ENCODE measurements at regions not wholly inside any gene's neighbourhood (a gene's known extent, or its start where the extent isn't known, plus 50 kb on each side); places are given as distances from the start of the nearest gene placed in this dataset.

DNA sequence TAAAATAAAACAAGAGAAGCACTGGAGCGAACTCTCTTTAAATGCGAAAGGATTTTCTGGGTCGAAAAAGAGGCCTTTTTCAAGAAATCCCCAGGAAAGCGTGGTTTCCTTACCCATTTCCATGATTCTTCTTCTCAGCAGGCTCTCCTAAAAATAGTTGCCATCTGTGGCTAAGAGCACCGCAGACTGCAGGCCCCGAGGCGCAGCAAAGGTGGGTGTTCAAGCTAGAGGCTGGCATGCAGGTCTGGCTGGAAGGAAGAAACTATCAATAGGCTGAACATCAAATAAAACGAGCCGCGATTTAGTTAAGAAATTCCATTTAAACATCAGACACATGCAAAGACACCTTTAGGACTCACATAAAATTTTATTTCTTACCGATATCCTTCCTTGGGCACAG is 135.1 kb downstream of the ADAMTS1 start:
- TF ChIP-seq EZH2 (IDR thresholded peaks at IDR 0.05; ENCODE audit: low read length, unreplicated experiment) (no peak), EZH2phosphoT487 (IDR thresholded peaks at IDR 0.05; ENCODE audit: borderline replicate concordance, low read length) (no peak)
- TF ChIP-seq, protein P1, sequence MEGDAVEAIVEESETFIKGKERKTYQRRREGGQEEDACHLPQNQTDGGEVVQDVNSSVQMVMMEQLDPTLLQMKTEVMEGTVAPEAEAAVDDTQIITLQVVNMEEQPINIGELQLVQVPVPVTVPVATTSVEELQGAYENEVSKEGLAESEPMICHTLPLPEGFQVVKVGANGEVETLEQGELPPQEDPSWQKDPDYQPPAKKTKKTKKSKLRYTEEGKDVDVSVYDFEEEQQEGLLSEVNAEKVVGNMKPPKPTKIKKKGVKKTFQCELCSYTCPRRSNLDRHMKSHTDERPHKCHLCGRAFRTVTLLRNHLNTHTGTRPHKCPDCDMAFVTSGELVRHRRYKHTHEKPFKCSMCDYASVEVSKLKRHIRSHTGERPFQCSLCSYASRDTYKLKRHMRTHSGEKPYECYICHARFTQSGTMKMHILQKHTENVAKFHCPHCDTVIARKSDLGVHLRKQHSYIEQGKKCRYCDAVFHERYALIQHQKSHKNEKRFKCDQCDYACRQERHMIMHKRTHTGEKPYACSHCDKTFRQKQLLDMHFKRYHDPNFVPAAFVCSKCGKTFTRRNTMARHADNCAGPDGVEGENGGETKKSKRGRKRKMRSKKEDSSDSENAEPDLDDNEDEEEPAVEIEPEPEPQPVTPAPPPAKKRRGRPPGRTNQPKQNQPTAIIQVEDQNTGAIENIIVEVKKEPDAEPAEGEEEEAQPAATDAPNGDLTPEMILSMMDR (conservative IDR thresholded peaks at IDR 0.05; ENCODE audit: low read depth, low read length) = no peak
- Histone ChIP-seq H3K9ac (ENCODE audit: low read length) (no peak overlapping the region), H3K4me2 (ENCODE audit: low read length) (no peak overlapping the region), H3K9me2 (replicated peaks; ENCODE audit: low read length) (no peaks in the 10 kb centered on the region), H3K4me3 (ENCODE audit: low read length) (no peak overlapping the region), H3K36me3 (ENCODE audit: low read depth, low read length) (no peaks in the 10 kb centered on the region), H3K79me2 (ENCODE audit: low read length) (no peaks in the 10 kb centered on the region), H3K4me1 (ENCODE audit: insufficient read depth, low read length) (peaks cover 12% of the 10 kb centered on the region), H3K27ac (ENCODE audit: low read length) (no peak overlapping the region), H3K9me3 (ENCODE audit: low read length) (no peaks in the 10 kb centered on the region), H4K20me1 (ENCODE audit: low read length) (no peaks in the 10 kb centered on the region), H3F3A (ENCODE audit: low read length, unreplicated experiment) (no peaks in the 10 kb centered on the region), H2AFZ (ENCODE audit: low read length) (no peak overlapping the region), H3K27me3 (ENCODE audit: low read length) (no peaks in the 10 kb centered on the region)
- ATAC-seq (no peak), DNase-seq (no peak)
- POLR2A ChIA-PET (ENCODE audit: unreplicated experiment) = no interaction called here
- intact Hi-C loops (cut with micrococcal nuclease) = loop anchor here (10.0 kb wide), 1 partner anchor 235 kb away; no protein-coding TSS in a partner anchor
- CTCF ChIA-PET = no interaction called here
- no TSS peak for BruUV-seq (replicated peaks)

DNA sequence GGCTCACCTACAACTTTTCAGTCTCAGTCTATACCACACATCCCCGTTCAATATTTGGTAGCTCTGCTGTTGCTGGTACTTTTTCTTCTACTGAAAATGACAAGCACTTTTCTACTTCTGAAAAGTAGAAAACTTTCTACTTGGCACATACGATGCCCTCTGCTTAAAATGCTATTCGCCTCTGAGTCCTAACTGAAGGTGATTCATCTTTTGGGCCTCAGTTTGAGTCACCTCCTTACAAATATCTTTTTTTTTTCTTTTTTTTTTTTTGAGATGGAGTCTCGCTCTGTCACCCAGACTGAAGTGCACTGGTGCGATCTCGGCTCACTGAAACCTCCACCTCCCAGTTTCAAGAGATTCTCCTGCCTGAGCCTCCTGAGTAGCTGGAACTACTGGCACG is 136.0 kb upstream of the CYYR1 start:
- TF ChIP-seq EZH2 (IDR thresholded peaks at IDR 0.05; ENCODE audit: low read length, unreplicated experiment) (no peak), EZH2phosphoT487 (IDR thresholded peaks at IDR 0.05; ENCODE audit: borderline replicate concordance, low read length) (no peak)
- TF ChIP-seq, protein P1 (conservative IDR thresholded peaks at IDR 0.05; ENCODE audit: low read depth, low read length) = no peak
- H3K9me3 ChIP-seq (ENCODE audit: low read length) = no peaks in the 10 kb centered on the region
- H3K4me1 ChIP-seq (ENCODE audit: insufficient read depth, low read length) = peaks cover 12% of the 10 kb centered on the region
- H3K36me3 ChIP-seq (ENCODE audit: low read depth, low read length) = no peaks in the 10 kb centered on the region
- intact Hi-C loops (cut with micrococcal nuclease) = no loop called here
- no peaks in the 10 kb centered on the region for H3F3A ChIP-seq (ENCODE audit: low read length, unreplicated experiment)
- H3K79me2 ChIP-seq (ENCODE audit: low read length) = no peaks in the 10 kb centered on the region
- H3K27ac ChIP-seq (ENCODE audit: low read length) = no peak overlapping the region
- no peaks in the 10 kb centered on the region for H3K27me3 ChIP-seq (ENCODE audit: low read length)
- peak overlapping the region; percentile 25; the same call in 1 of the 2 replicates for H2AFZ ChIP-seq (ENCODE audit: low read length)
- H3K9ac ChIP-seq (ENCODE audit: low read length) = no peak overlapping the region
- no peaks in the 10 kb centered on the region for H4K20me1 ChIP-seq (ENCODE audit: low read length)
- H3K9me2 ChIP-seq (replicated peaks; ENCODE audit: low read length) = no peaks in the 10 kb centered on the region
- ChIA-PET POLR2A (ENCODE audit: unreplicated experiment) (no interaction called here), CTCF (no interaction called here)
- DNase-seq (peak; percentile 64), ATAC-seq (peak; percentile 78)
- no peak overlapping the region for H3K4me3 ChIP-seq (ENCODE audit: low read length)
- H3K4me2 ChIP-seq (ENCODE audit: low read length) = 0 out of 2 replicates have a peak overlapping the region, but pooled peaks have one; percentile 12
- no TSS peak for BruUV-seq (replicated peaks)

GRCh38 chr21:26708223-26708800 is 135.2 kb upstream of the CYYR1 start:
- no peak for DNase-seq
- Histone ChIP-seq H4K20me1 (ENCODE audit: low read length) (no peaks in the 10 kb centered on the region), H3K9me2 (replicated peaks; ENCODE audit: low read length) (no peaks in the 10 kb centered on the region), H3K4me1 (ENCODE audit: insufficient read depth, low read length) (peaks cover 12% of the 10 kb centered on the region), H3K9me3 (ENCODE audit: low read length) (no peaks in the 10 kb centered on the region), H2AFZ (ENCODE audit: low read length) (no peak overlapping the region), H3K4me3 (ENCODE audit: low read length) (no peak overlapping the region), H3K36me3 (ENCODE audit: low read depth, low read length) (no peaks in the 10 kb centered on the region), H3F3A (ENCODE audit: low read length, unreplicated experiment) (no peaks in the 10 kb centered on the region), H3K9ac (ENCODE audit: low read length) (no peak overlapping the region), H3K4me2 (ENCODE audit: low read length) (no peak overlapping the region), H3K27me3 (ENCODE audit: low read length) (no peaks in the 10 kb centered on the region), H3K79me2 (ENCODE audit: low read length) (no peaks in the 10 kb centered on the region), H3K27ac (ENCODE audit: low read length) (no peak overlapping the region)
- CTCF ChIA-PET = no interaction called here
- no TSS peak for BruUV-seq (replicated peaks)
- intact Hi-C loops (cut with micrococcal nuclease) = no loop called here
- POLR2A ChIA-PET (ENCODE audit: unreplicated experiment) = no interaction called here
- TF ChIP-seq, protein P1 (conservative IDR thresholded peaks at IDR 0.05; ENCODE audit: low read depth, low read length) = no peak
- no peak for TF ChIP-seq EZH2 (IDR thresholded peaks at IDR 0.05; ENCODE audit: low read length, unreplicated experiment)
- no peak for TF ChIP-seq EZH2phosphoT487 (IDR thresholded peaks at IDR 0.05; ENCODE audit: borderline replicate concordance, low read length)
- peak; percentile 40; the same call in 1 of the 2 replicates for ATAC-seq

All from PC-3 (cell line).